Activated CD4-positive, alpha-beta T cell treated with anti-CD3 and anti-CD28 coated beads, Interleukin-2, amount 10 ng/mL, durations not matched to agents 24 days and 14 days (primary cell): ENCODE measurements at regions not wholly inside any gene's neighbourhood (a gene's known extent, or its start where the extent isn't known, plus 50 kb on each side); places are given as distances from the start of the nearest gene placed in this dataset.
"Not testable (repeated sequence)": the region's sequence is repeated elsewhere in the genome, so short reads cannot be mapped to it uniquely, and the experiment has no call there.

Experiments
- DNase-seq: peaks from one replicate; pipeline ENCODE4 v3.0.0; 2022
- H3K27ac Mint-ChIP-seq: one replicate; pipeline ENCODE4 v1.8.0; 2022; ENCODE audit warnings: mild to moderate bottlenecking, mixed read lengths
- H3K27me3 Mint-ChIP-seq: one replicate; pipeline ENCODE4 v1.8.0; 2022; ENCODE audit warnings: mixed read lengths
- H3K36me3 Mint-ChIP-seq: one replicate; pipeline ENCODE4 v1.8.0; 2022; ENCODE audit warnings: low read depth, mild to moderate bottlenecking, mixed read lengths
- H3K4me1 Mint-ChIP-seq: one replicate; pipeline ENCODE4 v1.8.0; 2021; ENCODE audit warnings: mixed read lengths
- H3K4me3 Mint-ChIP-seq: one replicate; pipeline ENCODE4 v1.8.0; 2022; ENCODE audit warnings: mild to moderate bottlenecking, moderate library complexity, mixed read lengths
- H3K9me3 Mint-ChIP-seq: one replicate; pipeline ENCODE4 v1.8.0; 2021; ENCODE audit warnings: mixed read lengths
- intact Hi-C: fragments of 100-400 bp; cut with micrococcal nuclease; formaldehyde crosslinking; loops from one replicate; pipeline ENCODE4 v1.15.1; 2023

- Mint-ChIP-seq H3K36me3 (no peaks in the 10 kb centered on the region), H3K4me3 (no peak overlapping the region), H3K4me1 (no peaks in the 10 kb centered on the region), H3K9me3 (no peaks in the 10 kb centered on the region), H3K27me3 (peaks cover 14% of the 10 kb centered on the region), H3K27ac (no peak overlapping the region)
- intact Hi-C loops = no loop called here
- DNase-seq = no peak
Observed at GRCh38 chr22:49704345-49705215, 123.1 kb downstream of the BRD1 start.

GRCh38 chr22:49703990-49704344, 123.7 kb downstream of the BRD1 start:
- H3K4me3 Mint-ChIP-seq = no peak overlapping the region
- H3K9me3 Mint-ChIP-seq = no peaks in the 10 kb centered on the region
- no peak for DNase-seq
- H3K36me3 Mint-ChIP-seq = no peaks in the 10 kb centered on the region
- H3K4me1 Mint-ChIP-seq = no peaks in the 10 kb centered on the region
- H3K27ac Mint-ChIP-seq = no peak overlapping the region
- peaks cover 14% of the 10 kb centered on the region for H3K27me3 Mint-ChIP-seq
- intact Hi-C loops = no loop called here

GRCh38 chr22:49703505-49703904, 124.2 kb downstream of the BRD1 start:
- peaks cover 12% of the 10 kb centered on the region for H3K27me3 Mint-ChIP-seq
- intact Hi-C loops = no loop called here
- H3K27ac Mint-ChIP-seq = no peak overlapping the region
- no peaks in the 10 kb centered on the region for H3K9me3 Mint-ChIP-seq
- DNase-seq = no peak
- no peaks in the 10 kb centered on the region for H3K4me1 Mint-ChIP-seq
- H3K36me3 Mint-ChIP-seq = no peaks in the 10 kb centered on the region
- no peak overlapping the region for H3K4me3 Mint-ChIP-seq

- Mint-ChIP-seq H3K9me3 (peaks cover 6% of the 10 kb centered on the region), H3K4me3 (no peak overlapping the region), H3K4me1 (no peaks in the 10 kb centered on the region), H3K36me3 (no peaks in the 10 kb centered on the region), H3K27ac (no peak overlapping the region), H3K27me3 (peaks cover 10% of the 10 kb centered on the region)
- intact Hi-C loops = no loop called here
- no peak for DNase-seq
Observed at GRCh38 chr22:49702068-49702397, 125.6 kb downstream of the BRD1 start.

DNA sequence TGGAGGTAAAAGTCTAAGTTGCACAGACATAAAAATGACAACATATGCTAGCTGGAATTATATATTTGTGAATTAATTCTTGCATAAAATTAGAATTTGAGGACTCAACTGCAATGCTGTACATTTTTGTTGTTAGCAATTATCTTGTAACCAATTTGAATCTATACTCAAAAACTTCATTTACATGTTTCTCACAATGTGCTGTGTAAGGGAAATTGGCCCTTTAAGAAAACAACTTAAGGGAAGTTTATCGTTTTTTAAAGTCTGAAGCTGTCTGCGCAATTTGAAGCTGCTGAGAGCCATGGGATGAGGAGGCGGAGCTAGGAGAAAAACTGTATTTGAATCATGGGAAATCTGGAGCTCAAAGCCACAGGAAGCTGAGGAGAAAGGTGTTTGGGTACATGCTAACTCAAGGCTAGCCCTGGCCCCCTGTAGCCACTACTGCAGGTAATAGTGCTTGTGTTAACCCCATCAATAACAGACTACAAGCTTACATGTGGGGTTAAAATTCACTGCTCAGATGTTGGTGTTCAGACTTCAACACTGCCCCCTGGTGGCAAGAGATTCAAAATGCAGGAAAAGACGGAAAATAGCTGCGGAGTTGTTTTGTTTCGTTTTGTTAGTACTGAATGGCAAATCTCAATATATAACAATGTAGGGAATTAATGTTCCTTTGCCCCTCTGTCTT, 126.1 kb downstream of the BRD1 start:
- H3K27ac Mint-ChIP-seq = no peak overlapping the region
- no peaks in the 10 kb centered on the region for H3K36me3 Mint-ChIP-seq
- H3K4me3 Mint-ChIP-seq = no peak overlapping the region
- H3K4me1 Mint-ChIP-seq = no peaks in the 10 kb centered on the region
- no peak for DNase-seq
- intact Hi-C loops = no loop called here
- H3K9me3 Mint-ChIP-seq = peaks cover 6% of the 10 kb centered on the region
- H3K27me3 Mint-ChIP-seq = peaks cover 8% of the 10 kb centered on the region

- intact Hi-C loops = no loop called here
- H3K27ac Mint-ChIP-seq = no peak overlapping the region
- DNase-seq = no peak
Observed at GRCh38 chr22:49699928-49700498, 127.7 kb downstream of the BRD1 start.

GRCh38 chr22:49699476-49699875, 128.2 kb downstream of the BRD1 start:
- H3K27ac Mint-ChIP-seq = no peak overlapping the region
- H3K36me3 Mint-ChIP-seq = no peaks in the 10 kb centered on the region
- peaks cover 6% of the 10 kb centered on the region for H3K9me3 Mint-ChIP-seq
- intact Hi-C loops = no loop called here
- peaks cover 5% of the 10 kb centered on the region for H3K27me3 Mint-ChIP-seq
- DNase-seq = no peak
- no peaks in the 10 kb centered on the region for H3K4me1 Mint-ChIP-seq
- H3K4me3 Mint-ChIP-seq = no peak overlapping the region

More at GRCh38 chr22:49699928-49700498, 127.7 kb downstream of the BRD1 start:
- no peak overlapping the region for H3K4me3 Mint-ChIP-seq
- H3K27me3 Mint-ChIP-seq = peaks cover 5% of the 10 kb centered on the region
- no peaks in the 10 kb centered on the region for H3K4me1 Mint-ChIP-seq
- H3K9me3 Mint-ChIP-seq = peaks cover 6% of the 10 kb centered on the region
- no peaks in the 10 kb centered on the region for H3K36me3 Mint-ChIP-seq

GRCh38 chr22:49698616-49699015, 129.1 kb downstream of the BRD1 start:
- DNase-seq, H3K4me3 Mint-ChIP-seq, H3K27me3 Mint-ChIP-seq, H3K36me3 Mint-ChIP-seq, H3K27ac Mint-ChIP-seq, H3K4me1 Mint-ChIP-seq, intact Hi-C loops, H3K9me3 Mint-ChIP-seq: not testable (repeated sequence)

GRCh38 chr22:49697047-49697446, 130.6 kb downstream of the BRD1 start:
- H3K27ac Mint-ChIP-seq = no peak overlapping the region
- no peaks in the 10 kb centered on the region for H3K27me3 Mint-ChIP-seq
- H3K4me1 Mint-ChIP-seq = no peaks in the 10 kb centered on the region
- peaks cover 6% of the 10 kb centered on the region for H3K9me3 Mint-ChIP-seq
- H3K36me3 Mint-ChIP-seq = no peaks in the 10 kb centered on the region
- intact Hi-C loops = no loop called here
- DNase-seq = no peak
- no peak overlapping the region for H3K4me3 Mint-ChIP-seq

- Mint-ChIP-seq H3K36me3 (no peaks in the 10 kb centered on the region), H3K27me3 (no peaks in the 10 kb centered on the region), H3K27ac (no peak overlapping the region), H3K9me3 (peaks cover 6% of the 10 kb centered on the region), H3K4me3 (no peak overlapping the region), H3K4me1 (no peaks in the 10 kb centered on the region)
- intact Hi-C loops = no loop called here
- DNase-seq = no peak
Observed at GRCh38 chr22:49694462-49695260, 133.0 kb downstream of the BRD1 start.

DNA sequence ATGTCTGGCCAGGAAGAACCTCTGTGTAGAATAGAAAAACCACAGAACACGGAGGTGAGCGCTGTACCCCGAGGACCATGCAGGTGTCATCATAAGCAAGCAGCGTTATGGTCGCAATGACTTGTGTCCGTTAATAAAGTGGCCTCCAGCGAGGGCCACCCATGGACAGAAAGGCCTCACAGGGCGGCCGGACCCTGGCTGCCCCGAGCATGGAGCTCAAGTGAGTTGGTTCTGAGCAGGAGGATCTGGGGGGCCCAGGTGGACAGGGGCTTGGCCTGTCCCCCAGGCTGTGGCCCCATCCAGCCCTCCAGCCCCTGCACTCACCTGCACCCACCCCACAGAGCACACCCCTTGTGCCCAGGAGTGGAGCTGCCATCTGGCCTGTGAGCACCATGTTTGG, 133.8 kb downstream of the BRD1 start:
- no peak overlapping the region for H3K4me3 Mint-ChIP-seq
- H3K4me1 Mint-ChIP-seq = no peaks in the 10 kb centered on the region
- no peaks in the 10 kb centered on the region for H3K27me3 Mint-ChIP-seq
- DNase-seq = no peak
- H3K9me3 Mint-ChIP-seq = peaks cover 6% of the 10 kb centered on the region
- H3K27ac Mint-ChIP-seq = no peak overlapping the region
- no peaks in the 10 kb centered on the region for H3K36me3 Mint-ChIP-seq
- intact Hi-C loops = no loop called here

DNA sequence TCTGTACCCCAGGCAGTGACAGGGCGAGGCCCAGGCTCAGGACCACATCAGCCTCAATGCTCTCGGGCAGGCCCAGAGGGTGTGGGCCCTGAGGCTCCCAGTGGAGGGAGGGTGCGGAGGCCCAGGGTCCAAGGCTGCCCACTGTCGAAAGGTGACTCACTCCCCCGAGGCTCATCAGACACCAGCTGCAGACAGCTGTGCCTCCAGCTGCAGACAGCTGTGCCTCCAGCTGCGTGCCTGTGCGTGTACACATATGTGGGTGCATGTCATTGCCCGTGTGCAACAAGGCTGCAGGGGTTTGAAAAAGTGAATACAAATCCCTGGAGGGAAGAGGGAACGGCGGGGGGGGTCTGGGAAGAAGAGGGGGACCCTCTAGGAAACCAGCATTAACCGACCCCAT, 134.3 kb downstream of the BRD1 start:
- Mint-ChIP-seq H3K27me3 (no peaks in the 10 kb centered on the region), H3K36me3 (no peaks in the 10 kb centered on the region), H3K4me3 (no peak overlapping the region), H3K4me1 (no peaks in the 10 kb centered on the region), H3K9me3 (peaks cover 6% of the 10 kb centered on the region), H3K27ac (no peak overlapping the region)
- intact Hi-C loops = no loop called here
- no peak for DNase-seq

- Mint-ChIP-seq H3K4me1 (no peaks in the 10 kb centered on the region), H3K4me3 (no peak overlapping the region), H3K9me3 (peaks cover 6% of the 10 kb centered on the region), H3K36me3 (no peaks in the 10 kb centered on the region), H3K27ac (no peak overlapping the region), H3K27me3 (no peaks in the 10 kb centered on the region)
- no peak for DNase-seq
- intact Hi-C loops = no loop called here
Observed at GRCh38 chr22:49692499-49693225, 135.0 kb downstream of the BRD1 start.
